Fibroblast of lung (primary cell): ENCODE measurements at regions not wholly inside any gene's neighbourhood (a gene's known extent, or its start where the extent isn't known, plus 50 kb on each side); places are given as distances from the start of the nearest gene placed in this dataset.

Experiments used
- CTCF ChIP-seq, 2 donors: IDR thresholded peaks in 1 of 2; conservative IDR thresholded peaks in 1 of 2; 1 replicate in 1 of 2; 2 replicates in 1 of 2; pipeline ENCODE4 v1.5.1; 2011 to 2012; ENCODE audit warnings: low read length in 2 of 2, control low read depth in 1 of 2, inconsistent platforms in 1 of 2, low read depth in 1 of 2, mild to moderate bottlenecking in 1 of 2
- EZH2 ChIP-seq: IDR thresholded peaks from 2 replicates; pipeline ENCODE4 v1.5.1; 2012; ENCODE audit warnings: low read length, control low read depth, mild to moderate bottlenecking; ENCODE audit errors: missing control alignments

GRCh38 chr1:115477071-115477470, 139.0 kb upstream of the NGF start:
- no peak for TF ChIP-seq CTCF (conservative IDR thresholded peaks at IDR 0.05 in 1 of 2, IDR thresholded peaks at IDR 0.05 in 1 of 2; ENCODE audit: low read depth in 1 of 2, low read length in 2 of 2)
- no peak for TF ChIP-seq EZH2
